Posterior cingulate gyrus (tissue), 11 donors: ENCODE measurements at regions not wholly inside any gene's neighbourhood (a gene's known extent, or its start where the extent isn't known, plus 50 kb on each side); places are given as distances from the start of the nearest gene placed in this dataset.
"Not testable (repeated sequence)": the region's sequence is repeated elsewhere in the genome, so short reads cannot be mapped to it uniquely, and the experiment has no call there.

Experiments
- DNase-seq, 10 donors: peaks; one replicate each; pipeline versions ENCODE4 v3.0.0 to v3.0.0-alpha.2; 2020 to 2021; ENCODE audit warnings: mixed read lengths in 3 of 10
- intact Hi-C: fragments of 100-400 bp; cut with DNase I; formaldehyde crosslinking; loops from one replicate; pipeline ENCODE4 v1.15.1; 2023

DNA sequence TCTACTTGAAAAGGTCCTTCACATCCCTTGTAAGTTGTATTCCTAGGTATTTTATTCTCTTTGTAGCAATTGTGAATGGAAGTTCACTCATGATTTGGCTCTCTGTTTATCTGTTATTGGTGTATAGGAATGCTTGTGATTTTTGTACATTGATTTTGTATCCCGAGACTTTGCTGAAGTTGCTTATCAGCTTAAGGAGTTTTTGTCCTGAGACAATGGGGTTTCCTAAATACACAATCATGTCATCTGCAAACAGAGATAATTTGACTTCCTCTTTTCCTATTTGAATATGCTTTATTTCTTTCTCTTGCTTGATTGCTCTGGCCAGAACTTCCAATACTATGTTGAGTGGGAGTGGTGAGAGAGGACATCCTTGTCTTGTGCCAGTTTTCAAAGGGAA is 69.8 kb upstream of the MYRIP start:
- intact Hi-C loops, DNase-seq: not testable (repeated sequence)

DNA sequence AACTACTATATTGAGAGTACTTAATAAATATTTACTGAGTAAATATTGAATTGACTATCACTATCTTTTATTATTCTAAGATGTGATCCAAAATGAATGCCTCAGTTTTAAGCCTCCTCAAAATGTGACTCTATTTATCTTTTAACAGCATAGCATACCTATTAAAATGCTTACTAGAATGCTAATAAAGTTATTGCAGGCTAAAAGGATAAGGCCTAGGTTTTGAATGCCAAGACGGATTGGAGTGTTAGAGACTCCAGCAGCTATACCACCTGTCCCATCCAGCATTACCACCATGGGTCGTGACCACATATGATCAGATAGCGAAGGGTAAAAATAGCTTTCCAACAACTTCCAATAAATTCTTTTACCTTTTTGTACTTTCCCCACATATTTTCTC is 64.7 kb upstream of the MYRIP start:
- DNase-seq = no peak
- intact Hi-C loops = no loop called here

DNA sequence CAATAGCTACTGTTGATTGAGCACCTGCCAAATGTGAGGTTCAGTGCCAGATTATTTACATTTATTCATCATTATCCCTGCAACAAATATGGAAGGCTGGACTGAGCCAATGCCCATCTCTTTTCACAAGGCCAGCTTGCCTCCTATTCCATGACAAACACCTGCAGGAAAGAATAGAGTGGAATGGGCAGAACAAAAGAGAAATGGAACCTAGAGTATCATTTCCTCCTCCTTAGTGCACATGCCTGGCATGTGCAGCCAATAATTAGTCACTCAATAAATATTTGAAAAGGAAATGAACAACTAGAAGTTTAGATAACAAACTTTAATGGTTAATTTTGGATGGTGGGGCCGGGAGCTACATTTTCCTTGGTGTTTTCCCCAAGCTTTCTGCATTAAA is 61.4 kb upstream of the MYRIP start:
- intact Hi-C loops = no loop called here
- DNase-seq = no peak

DNA sequence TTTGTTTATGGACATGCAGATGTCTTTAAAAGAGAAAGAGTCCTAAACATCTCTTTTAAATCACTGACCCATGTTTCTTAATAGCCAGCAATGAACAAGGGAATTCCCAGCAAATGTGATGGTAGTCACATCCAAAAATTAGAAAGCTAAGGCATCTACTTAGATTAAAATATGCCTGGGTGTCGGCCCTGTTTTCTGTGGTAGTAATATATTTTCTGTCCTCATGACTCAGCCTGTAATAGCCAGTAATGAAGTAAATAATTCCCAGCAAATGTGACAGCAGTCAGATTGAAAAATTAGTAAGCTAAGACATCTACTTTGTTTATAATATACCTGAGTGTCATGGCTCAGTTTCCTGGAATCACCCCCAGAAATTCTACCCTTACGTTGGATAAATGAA is 60.6 kb upstream of the MYRIP start:
- no peak for DNase-seq
- intact Hi-C loops = no loop called here

DNA sequence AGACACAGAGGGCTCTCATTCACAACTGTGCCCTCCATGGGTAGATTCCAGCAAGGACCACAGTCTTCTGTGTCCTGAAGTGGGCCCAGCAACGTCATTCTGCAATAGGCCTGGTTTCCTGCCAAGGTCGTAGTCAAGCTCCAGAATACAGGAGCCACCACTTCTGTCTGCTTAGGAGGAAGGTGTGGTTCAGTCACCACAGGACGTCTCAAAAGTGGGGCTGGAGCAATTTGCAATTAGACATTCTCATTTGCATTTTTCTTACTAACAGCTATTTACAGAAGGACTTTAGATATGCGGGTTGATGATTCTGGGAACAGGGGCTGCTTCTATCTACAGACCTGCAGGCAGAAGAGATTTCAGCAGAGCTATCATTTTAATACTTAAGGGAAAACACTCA is 58.7 kb upstream of the MYRIP start:
- no peak for DNase-seq
- intact Hi-C loops = no loop called here

DNA sequence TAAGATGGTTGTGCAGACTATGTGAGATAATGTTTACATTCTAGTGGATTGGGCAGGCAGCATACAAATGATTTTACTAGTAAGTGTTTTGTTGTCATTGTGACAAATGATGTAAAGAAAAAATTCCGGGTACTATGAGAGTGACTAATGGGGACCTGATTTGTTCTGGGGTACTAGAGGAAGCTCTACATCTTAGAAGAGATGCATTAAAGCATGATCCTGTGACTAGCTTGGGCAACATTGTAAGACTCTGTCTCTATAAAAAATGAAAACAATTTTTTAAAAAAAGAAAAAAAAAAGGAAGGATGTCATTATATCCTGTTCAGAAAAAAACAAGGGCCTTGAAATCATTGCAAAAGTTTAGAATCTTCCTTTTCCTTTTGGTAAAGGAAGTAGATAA is 58.1 kb upstream of the MYRIP start:
- intact Hi-C loops = no loop called here
- DNase-seq = no peak

DNA sequence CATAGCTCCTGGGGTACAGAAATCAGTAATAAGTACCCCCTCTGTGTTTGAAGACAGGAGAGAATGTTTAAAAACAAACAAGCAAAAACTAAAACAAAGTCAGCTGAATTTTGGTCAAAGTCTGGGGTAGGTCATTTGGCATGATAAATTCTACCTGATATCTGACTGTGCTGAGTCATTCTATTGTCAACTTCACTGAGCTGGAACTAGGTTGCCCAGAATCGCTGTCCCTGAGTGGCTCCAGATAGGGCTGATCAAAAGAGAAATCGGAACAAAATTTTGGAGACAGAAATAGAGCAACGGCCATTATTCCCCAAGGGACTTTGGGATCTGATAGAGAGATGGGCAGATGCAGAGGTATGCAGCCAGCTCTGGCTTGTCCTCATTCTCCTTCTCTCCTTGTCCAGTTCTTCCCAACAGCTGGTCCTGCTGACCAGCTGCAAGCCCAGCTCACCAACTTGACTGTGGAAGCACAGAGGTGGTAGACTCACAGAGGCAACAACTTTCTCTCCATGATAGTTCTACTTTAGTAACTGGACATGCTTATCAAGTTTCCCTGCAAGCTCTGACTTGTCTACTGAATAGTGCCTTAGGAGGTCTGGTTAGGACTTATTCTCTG is 57.3 kb upstream of the MYRIP start:
- DNase-seq = no peak
- intact Hi-C loops = no loop called here

DNA sequence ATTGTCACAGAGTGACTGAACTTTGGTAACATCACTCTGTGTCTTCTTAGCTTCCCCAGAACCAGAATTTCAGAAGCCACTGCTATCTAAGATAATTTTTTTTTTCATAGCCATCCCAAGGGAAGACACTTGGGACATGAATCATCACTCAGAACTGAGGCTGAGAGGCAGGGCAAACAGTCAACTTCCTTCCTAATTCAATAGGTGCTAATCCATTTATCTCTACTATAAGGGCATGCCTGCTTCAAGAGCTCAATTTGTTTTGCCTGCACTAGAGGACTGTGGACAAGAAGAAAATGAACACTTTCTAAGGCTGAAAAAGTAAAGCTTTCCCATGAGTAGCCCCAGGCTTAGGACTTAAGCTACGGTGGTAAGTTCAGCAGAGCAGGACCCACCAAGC is 56.7 kb upstream of the MYRIP start:
- intact Hi-C loops = no loop called here
- no peak for DNase-seq

DNA sequence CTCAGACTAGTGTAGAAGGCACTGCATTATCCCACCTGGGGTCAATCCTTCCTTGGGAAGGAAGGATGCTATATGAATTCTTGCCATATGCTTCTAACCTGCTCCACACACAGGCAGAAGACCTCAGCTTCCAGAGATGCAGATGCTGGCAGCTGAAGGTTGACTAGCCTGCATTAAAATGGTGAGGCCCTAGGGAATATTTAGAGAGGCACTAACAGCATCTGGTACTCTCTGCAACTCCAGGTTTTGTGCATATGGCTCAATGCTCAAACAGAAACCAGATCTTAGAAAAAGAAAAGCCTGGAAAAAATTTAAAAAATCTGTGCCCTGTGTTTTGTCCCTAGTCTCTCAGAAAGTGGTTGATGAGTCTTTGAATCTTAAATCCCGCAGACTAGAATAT is 56.0 kb upstream of the MYRIP start:
- no peak for DNase-seq
- intact Hi-C loops = no loop called here

DNA sequence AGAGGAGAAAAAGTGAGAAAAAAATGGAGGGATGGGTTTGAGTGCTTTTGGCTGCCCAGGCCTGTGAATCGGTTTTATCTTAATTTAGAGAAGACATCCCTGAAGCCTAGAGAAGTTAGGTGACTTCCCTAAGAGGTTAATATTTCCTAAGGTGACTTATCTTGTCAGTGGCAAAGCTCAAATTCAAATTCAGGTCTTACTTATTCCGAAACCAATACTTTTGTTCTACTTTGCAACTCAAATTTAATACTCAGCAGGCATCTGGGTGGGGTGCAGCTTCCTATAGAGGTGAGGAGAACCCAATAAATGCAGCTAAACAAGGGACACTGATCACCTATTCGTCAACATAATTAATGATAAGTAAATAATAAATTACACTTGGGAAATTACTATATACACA is 54.9 kb upstream of the MYRIP start:
- DNase-seq = no peak
- intact Hi-C loops = no loop called here

DNA sequence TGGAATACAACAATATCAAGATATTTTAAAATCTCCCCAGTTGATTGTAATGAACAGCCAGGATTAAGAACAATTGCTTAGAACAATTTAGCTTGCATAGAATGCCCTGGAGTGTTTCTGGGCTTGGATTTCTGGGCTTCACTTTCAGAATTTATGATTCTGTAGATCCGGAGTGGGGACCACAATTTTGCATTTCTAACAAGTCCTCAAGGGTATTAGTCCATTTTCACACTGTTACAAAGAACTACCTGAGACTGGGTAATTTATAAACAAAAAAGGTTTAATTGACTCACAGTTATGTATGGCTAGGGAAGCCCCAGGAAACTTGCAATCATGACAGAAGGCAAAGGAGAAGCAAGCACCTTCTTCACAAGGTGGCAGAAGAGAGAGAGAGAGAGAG is 54.3 kb upstream of the MYRIP start:
- DNase-seq = no peak
- intact Hi-C loops = no loop called here

DNA sequence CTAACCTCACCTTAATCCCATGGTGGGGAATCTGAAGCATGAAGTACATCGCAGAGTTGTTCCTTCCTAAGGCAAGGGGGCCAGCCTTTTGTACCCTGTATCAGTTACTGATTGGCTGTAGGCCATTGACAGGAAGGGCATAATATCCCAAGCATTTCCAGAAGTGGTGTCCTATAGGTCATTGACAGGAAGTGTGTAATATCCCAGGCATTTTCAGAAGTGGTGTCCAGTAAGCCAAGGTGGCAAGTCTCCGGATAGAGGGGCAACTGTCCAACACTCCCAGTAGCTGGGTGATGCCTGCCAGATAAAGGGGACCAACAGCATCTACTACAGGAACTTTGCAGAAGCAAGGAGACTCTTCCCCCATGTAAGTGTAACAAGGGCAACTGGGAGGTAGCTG is 52.1 kb upstream of the MYRIP start:
- DNase-seq = no peak
- intact Hi-C loops = no loop called here
